ENCODE measurements at regions not wholly inside any gene's neighbourhood (a gene's known extent, or its start where the extent isn't known, plus 50 kb on each side); places are given as distances from the start of the nearest gene placed in this dataset.
"Not testable (repeated sequence)": the region's sequence is repeated elsewhere in the genome, so short reads cannot be mapped to it uniquely, and the experiment has no call there.

DNA sequence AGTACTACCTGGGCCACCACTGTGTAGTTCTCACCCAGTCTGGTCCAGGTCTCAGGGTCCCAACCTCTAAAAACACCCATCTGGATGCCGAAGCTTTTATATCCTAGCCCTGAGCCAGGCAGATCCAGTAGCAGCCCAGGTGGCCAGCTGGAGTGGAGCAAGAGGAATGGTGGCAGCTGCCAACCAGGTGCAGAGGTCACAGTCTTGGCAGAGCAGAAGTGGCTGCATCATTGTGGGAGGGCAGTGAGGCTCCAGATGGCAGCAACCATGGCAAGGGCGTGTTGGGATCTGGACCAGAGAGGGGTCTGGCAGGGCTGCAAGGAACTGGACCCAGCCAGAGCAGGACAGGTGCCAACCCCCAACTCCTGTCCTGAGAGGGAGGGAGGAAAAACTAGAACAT lies 72.2 kb upstream of the AGAP1 start:
- Mint-ChIP-seq H3K27ac (no peak overlapping the region), H3K9me3 (ENCODE audit: low read depth) (peaks cover 9% of the 10 kb centered on the region), H3K36me3 (no peaks in the 10 kb centered on the region), H3K4me3 (no peak overlapping the region), H3K4me1 (ENCODE audit: low read depth) (no peaks in the 10 kb centered on the region), H3K27me3 (no peaks in the 10 kb centered on the region)

DNA sequence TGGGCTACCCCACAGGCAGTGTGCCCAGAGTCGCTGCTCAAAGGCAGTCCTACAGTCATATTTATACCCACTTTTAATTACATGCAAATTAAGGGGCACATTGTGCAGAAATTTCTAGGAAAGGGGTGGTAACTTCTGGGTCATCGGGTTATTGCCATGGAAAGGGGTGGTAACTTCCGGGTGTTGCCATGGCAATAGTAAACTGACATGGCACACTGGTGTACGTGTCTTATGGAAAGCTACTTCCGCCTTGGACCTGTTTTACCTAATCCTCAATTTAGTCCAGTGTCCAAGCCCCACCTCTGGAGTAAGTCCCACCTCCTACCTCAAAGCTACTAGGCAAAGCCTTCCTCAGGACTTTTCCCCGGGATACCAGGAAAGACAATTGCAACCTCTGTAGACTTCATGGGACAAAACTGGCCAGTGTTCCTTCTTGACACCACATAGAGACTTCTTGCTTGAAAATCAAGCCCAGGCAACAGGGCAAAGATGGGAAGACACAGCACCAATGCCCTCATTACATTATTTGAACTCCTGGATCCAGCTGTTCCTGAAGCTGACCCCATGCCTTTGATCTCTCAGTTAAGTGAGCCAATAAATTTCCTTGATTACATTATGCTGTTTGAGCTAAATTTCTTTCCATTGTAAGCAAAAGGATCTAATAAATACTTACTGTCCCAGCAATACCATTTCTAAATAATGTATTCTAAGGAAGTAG lies 63.3 kb upstream of the AGAP1 start:
- H3K27me3 Mint-ChIP-seq, result peaks cover 6% of the 10 kb centered on the region
- H3K4me3 Mint-ChIP-seq, result no peak overlapping the region
- H3K27ac Mint-ChIP-seq, result no peak overlapping the region
- H3K4me1 Mint-ChIP-seq (ENCODE audit: low read depth), result no peaks in the 10 kb centered on the region
- H3K36me3 Mint-ChIP-seq, result no peaks in the 10 kb centered on the region
- H3K9me3 Mint-ChIP-seq (ENCODE audit: low read depth), result no peaks in the 10 kb centered on the region

DNA sequence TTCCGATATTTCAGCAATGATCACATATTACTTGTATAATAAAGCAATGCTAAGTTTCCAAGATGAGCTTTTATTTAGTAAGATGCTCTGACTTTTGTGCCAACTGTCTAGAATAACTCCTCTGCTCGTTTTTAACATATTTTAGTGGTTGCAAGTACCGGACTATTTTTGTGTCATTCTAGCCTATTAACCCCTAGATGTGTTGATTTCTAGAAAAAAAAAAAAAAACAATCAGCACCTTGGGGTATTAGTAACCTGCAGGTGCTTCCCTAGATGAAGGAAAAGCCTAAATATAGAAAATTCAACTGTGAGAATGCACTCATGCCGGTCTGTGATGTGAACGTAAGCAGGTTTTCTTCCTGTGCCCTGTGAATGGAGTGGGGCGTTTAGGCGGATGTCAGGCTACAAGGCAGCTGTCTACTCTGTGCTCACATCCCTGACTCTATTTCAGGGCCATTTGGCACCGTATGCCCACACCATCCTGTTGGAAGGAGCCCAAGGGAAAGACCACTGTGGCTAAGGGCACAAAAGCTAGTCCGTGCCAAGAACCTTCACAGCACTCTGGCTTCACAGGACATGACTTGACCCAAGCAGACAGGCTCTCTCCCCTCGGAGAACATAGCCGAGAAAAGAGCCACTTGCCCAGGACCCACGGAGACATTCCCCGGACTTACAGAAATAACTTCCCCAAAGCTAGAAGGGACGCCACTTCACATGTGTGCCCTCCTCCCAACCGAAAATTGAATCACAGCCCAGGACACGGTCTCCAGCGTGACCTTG lies 60.9 kb upstream of the AGAP1 start:
- Mint-ChIP-seq H3K27me3 (peaks cover 8% of the 10 kb centered on the region), H3K27ac (no peak overlapping the region), H3K4me3 (no peak overlapping the region), H3K9me3 (ENCODE audit: low read depth) (no peaks in the 10 kb centered on the region), H3K36me3 (no peaks in the 10 kb centered on the region), H3K4me1 (ENCODE audit: low read depth) (no peaks in the 10 kb centered on the region)

DNA sequence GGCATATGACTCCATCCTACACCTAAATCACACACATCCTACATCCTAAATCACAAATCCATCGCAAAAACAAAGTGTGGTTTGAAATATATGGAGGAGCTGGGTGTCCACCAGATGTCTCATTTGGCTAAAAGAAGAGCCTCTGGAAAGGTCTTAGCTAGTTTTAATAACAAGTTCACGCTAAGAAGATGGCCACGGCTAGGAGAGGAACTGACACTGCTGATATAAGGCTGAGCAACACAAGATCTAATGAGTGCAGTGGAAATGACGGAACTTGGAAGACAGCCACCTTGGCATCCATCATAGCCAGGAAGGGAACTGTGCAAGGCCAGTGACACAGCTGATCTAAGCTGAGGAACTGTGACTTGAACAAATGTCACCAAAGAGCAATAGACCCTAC lies 60.0 kb upstream of the AGAP1 start:
- no peak overlapping the region for H3K4me3 Mint-ChIP-seq
- no peaks in the 10 kb centered on the region for H3K4me1 Mint-ChIP-seq (ENCODE audit: low read depth)
- H3K36me3 Mint-ChIP-seq, result no peaks in the 10 kb centered on the region
- no peak overlapping the region for H3K27ac Mint-ChIP-seq
- no peaks in the 10 kb centered on the region for H3K9me3 Mint-ChIP-seq (ENCODE audit: low read depth)
- peaks cover 10% of the 10 kb centered on the region for H3K27me3 Mint-ChIP-seq

DNA sequence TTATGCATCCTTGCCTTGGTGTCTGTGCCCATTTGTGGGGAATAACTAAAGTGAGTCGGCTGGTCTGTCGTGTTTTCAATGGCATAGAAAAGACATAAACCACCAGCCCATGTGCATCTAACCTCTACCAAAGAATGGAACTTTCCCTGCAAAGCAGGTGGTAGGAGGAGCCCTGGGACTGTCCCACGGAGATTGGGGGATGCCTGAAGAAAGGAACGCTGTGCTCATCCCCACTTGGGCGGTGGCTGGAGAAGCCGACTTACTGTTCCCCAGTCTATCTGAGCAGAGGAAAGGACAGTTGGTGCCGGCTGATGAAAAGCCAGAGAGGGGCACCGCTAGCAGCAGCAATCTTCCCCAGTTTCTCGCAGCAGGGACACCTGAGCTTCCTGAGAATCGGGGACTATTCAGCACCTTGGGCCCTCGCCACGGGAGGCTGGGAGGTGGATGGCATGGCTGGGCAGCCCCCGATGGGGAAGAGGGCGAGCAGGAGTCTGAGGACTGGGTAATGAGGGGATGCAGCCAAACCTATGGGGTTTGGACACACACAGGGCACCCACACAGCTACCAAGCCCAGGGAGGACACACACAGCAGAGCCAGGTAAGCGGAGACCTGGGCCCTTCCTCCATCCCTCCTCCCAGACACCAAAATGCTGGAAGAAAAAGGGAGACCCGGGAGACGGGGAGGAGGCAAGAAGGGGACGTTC lies 53.7 kb upstream of the AGAP1 start:
- Mint-ChIP-seq H3K4me3 (no peak overlapping the region), H3K27ac (no peak overlapping the region), H3K9me3 (ENCODE audit: low read depth) (no peaks in the 10 kb centered on the region), H3K4me1 (ENCODE audit: low read depth) (no peaks in the 10 kb centered on the region), H3K27me3 (peaks cover 6% of the 10 kb centered on the region), H3K36me3 (no peaks in the 10 kb centered on the region)

DNA sequence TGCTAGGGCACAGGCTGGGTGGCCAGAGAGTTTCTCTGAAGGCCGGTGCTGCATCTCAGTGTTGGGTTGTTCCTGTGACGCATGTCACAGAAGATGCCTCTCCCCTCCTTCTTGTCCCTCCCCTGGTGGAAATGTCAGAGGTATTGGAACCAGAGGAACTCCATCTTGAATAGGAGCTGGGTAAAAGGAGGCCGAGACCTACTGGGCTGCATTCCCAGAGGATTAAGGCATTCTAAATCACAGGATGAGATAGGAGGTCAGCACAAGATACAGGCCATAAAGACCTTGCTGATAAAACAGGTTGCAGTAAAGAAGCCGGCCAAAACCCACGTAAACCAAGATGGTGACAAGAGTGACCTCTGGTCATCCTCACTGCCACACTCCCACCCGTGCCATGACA lies 50.3 kb upstream of the AGAP1 start:
- H3K4me1 Mint-ChIP-seq (ENCODE audit: low read depth); H3K27me3 Mint-ChIP-seq; H3K9me3 Mint-ChIP-seq (ENCODE audit: low read depth); H3K27ac Mint-ChIP-seq; H3K4me3 Mint-ChIP-seq; H3K36me3 Mint-ChIP-seq: not testable (repeated sequence)
